Non-pigmented ciliary epithelial cell (primary cell): ENCODE measurements at regions not wholly inside any gene's neighbourhood (a gene's known extent, or its start where the extent isn't known, plus 50 kb on each side); places are given as distances from the start of the nearest gene placed in this dataset.

Source experiments
- DNase-seq: peaks from one replicate; pipeline ENCODE4 v3.0.0-alpha.2; 2010; ENCODE audit warnings: low read depth

- DNase-seq = no peak
Observed at GRCh38 chr16:79329166-79329521, 271.4 kb downstream of the MAF start.

GRCh38 chr16:79328402-79329165, 272.0 kb downstream of the MAF start:
- DNase-seq = no peak

- no peak for DNase-seq
Observed at GRCh38 chr16:79327836-79328235, 272.7 kb downstream of the MAF start.

- DNase-seq = no peak
Observed at GRCh38 chr16:79326549-79326948, 274.0 kb downstream of the MAF start.

GRCh38 chr16:79325226-79325945, 275.2 kb downstream of the MAF start:
- no peak for DNase-seq

GRCh38 chr16:79320956-79321355, 279.6 kb downstream of the MAF start:
- DNase-seq = no peak

- DNase-seq = no peak
Observed at GRCh38 chr16:79318143-79318899, 282.2 kb downstream of the MAF start.

GRCh38 chr16:79317521-79317920, 283.0 kb downstream of the MAF start:
- no peak for DNase-seq

- no peak for DNase-seq
Observed at GRCh38 chr16:79317026-79317425, 283.5 kb downstream of the MAF start.

- DNase-seq = no peak
Observed at GRCh38 chr16:79316004-79316458, 284.5 kb downstream of the MAF start.

GRCh38 chr16:79312502-79312901, 288.0 kb downstream of the MAF start:
- no peak for DNase-seq

GRCh38 chr16:79310710-79311109, 289.8 kb downstream of the MAF start:
- no peak for DNase-seq

GRCh38 chr16:79309606-79310005, 290.9 kb downstream of the MAF start:
- no peak for DNase-seq

GRCh38 chr16:79307214-79307613, 293.3 kb downstream of the MAF start:
- DNase-seq = no peak

- no peak for DNase-seq
Observed at GRCh38 chr16:79305074-79305473, 295.5 kb downstream of the MAF start.

- DNase-seq = no peak
Observed at GRCh38 chr16:79303959-79304387, 296.6 kb downstream of the MAF start.

- DNase-seq = no peak
Observed at GRCh38 chr16:79303206-79303605, 297.3 kb downstream of the MAF start.

- no peak for DNase-seq
Observed at GRCh38 chr16:79302731-79303130, 297.8 kb downstream of the MAF start.

GRCh38 chr16:79301051-79301450, 299.5 kb downstream of the MAF start:
- DNase-seq = no peak

- DNase-seq = no peak
Observed at GRCh38 chr16:79298894-79299799, 301.4 kb downstream of the MAF start.

GRCh38 chr16:79298476-79298875, 302.1 kb downstream of the MAF start:
- no peak for DNase-seq

GRCh38 chr16:79297805-79298204, 302.7 kb downstream of the MAF start:
- no peak for DNase-seq
